ENCODE measurements at regions not wholly inside any gene's neighbourhood (a gene's known extent, or its start where the extent isn't known, plus 50 kb on each side); places are given as distances from the start of the nearest gene placed in this dataset.

DNA sequence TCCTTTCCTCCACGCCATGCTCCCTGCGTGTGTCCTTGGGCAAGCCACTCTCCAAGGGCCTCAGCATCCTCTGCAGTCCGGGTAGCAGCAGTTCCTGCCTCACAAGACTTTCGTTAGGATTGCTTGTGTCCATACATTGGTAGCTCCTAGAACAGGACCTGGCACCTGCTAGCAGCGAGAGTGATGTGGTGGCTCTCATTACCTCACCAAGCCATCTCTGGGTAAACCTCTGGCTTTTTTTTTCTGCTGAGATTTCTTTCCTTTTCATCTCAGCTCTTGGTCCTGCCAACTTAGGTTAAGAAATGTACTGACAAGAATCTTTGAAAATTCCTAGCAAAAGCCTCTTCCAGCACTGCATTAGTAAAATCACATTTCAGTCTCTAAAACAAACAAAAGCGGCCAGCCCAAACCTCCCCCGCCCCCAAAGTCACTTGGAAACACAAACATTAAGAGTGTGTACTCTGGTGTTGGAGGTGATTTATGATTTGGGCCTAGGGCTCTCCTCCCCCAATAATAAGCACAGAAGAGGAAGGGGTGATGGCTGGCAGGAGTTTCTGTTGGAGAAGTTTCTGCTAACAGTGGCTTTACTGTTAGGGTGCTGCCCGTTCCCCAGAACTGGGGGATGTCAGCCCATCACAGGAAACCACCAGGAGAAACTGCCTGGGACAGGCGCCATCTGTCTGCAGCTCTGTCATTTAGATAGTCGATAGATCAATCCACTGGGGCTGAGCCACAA lies 199.2 kb downstream of the CD83 start:
- Histone ChIP-seq H3K79me2 (ENCODE audit: insufficient read depth, low read length) (no peaks in the 10 kb centered on the region), H4K20me1 (ENCODE audit: insufficient read depth, low read length) (no peaks in the 10 kb centered on the region), H3K36me3 (replicated peaks in 1 of 2; ENCODE audit: control insufficient read depth in 1 of 2, insufficient read depth in 2 of 2, low read length in 2 of 2) (no peaks in the 10 kb centered on the region), H2AFZ (ENCODE audit: low read length) (no peak overlapping the region), H3K4me1 (ENCODE audit: insufficient read depth, low read length) (0 out of 2 replicates have a peak, but pooled peaks cover 4% of the 10 kb centered on the region), H3K4me2 (ENCODE audit: low read depth, low read length) (no peak overlapping the region), H3K9ac (ENCODE audit: insufficient read depth, low read depth, low read length) (no peak overlapping the region), H3K9me3 (ENCODE audit: low read length) (no peaks in the 10 kb centered on the region), H3K27ac (ENCODE audit: extremely low read length, insufficient read depth, low read length) (no peak overlapping the region), H3K4me3 (replicated peaks in 1 of 3; ENCODE audit: insufficient read depth in 1 of 3, low read depth in 2 of 3, low read length in 3 of 3) (no peak overlapping the region), H3K27me3 (ENCODE audit: control insufficient read depth in 1 of 2, insufficient read depth in 2 of 2, low read length in 2 of 2) (peaks cover 2 to 11% of the 10 kb centered on the region in 2 experiments; a peak in 2 of 5 replicates)
- CTCF ChIA-PET (ENCODE audit: low intra/inter-chr PET ratio, low total read pairs) = interaction anchor here (0.6 kb wide), 1 partner anchor 11 kb away, joined by 3 read pairs; no protein-coding TSS in a partner anchor
- TF ChIP-seq, protein P1, sequence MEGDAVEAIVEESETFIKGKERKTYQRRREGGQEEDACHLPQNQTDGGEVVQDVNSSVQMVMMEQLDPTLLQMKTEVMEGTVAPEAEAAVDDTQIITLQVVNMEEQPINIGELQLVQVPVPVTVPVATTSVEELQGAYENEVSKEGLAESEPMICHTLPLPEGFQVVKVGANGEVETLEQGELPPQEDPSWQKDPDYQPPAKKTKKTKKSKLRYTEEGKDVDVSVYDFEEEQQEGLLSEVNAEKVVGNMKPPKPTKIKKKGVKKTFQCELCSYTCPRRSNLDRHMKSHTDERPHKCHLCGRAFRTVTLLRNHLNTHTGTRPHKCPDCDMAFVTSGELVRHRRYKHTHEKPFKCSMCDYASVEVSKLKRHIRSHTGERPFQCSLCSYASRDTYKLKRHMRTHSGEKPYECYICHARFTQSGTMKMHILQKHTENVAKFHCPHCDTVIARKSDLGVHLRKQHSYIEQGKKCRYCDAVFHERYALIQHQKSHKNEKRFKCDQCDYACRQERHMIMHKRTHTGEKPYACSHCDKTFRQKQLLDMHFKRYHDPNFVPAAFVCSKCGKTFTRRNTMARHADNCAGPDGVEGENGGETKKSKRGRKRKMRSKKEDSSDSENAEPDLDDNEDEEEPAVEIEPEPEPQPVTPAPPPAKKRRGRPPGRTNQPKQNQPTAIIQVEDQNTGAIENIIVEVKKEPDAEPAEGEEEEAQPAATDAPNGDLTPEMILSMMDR (CRISPR knock-in tag; IDR thresholded peaks at IDR 0.05) = peak; percentile 39
- no peak for TF ChIP-seq ZSCAN12 (CRISPR knock-in tag; IDR thresholded peaks at IDR 0.05)
- BruUV-seq (replicated peaks) = no TSS peak
- intact Hi-C loops (cut with micrococcal nuclease; ENCODE audit: unreplicated experiment) (no loop called here), in situ Hi-C loops (cut with HindIII; ENCODE audit: extremely low pct_ligation_motif_present, low pct_unique_long_range_greater_than_20kb) (no loop called here)
- 20% methylated on average over 9 of the region's 10 CpGs for WGBS (ENCODE audit: low lambda C conversion rate)
- ATAC-seq (peak; percentile 68), FAIRE-seq (no peak), DNase-seq (ENCODE audit: low spot score) (no peak)
- POLR2A ChIA-PET = no interaction called here

DNA sequence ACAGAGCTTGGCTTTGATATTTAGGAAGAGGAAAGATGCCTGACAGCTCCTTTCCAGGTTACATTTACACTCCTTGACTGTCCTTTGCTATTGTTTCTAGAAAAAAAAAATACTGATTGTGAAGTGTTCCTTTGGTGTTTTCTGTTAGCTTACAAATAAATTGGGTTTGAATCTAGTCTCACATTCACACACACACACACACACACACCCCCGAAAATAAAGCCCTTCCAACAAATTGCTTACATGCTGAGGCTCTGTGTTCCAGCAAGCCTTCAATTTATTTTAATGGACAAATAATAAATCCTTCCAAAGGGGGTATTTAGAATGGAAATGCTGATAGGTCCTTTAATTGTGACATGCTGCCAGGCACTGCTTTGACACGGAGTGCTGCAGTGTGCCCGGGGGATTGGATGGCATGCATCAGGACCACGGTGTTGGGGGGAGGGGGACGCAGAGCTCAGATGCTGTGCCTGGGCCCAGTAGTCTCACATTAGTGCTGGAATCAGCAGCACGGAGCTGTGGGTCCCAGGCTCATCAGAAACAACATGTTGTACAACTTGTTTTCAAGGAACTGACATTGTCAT lies 199.9 kb downstream of the CD83 start:
- intact Hi-C loops (cut with micrococcal nuclease; ENCODE audit: unreplicated experiment) (no loop called here), in situ Hi-C loops (cut with HindIII; ENCODE audit: extremely low pct_ligation_motif_present, low pct_unique_long_range_greater_than_20kb) (no loop called here)
- Histone ChIP-seq H4K20me1 (ENCODE audit: insufficient read depth, low read length) (no peaks in the 10 kb centered on the region), H3K79me2 (ENCODE audit: insufficient read depth, low read length) (no peaks in the 10 kb centered on the region), H3K27me3 (ENCODE audit: control insufficient read depth in 1 of 2, insufficient read depth in 2 of 2, low read length in 2 of 2) (peaks cover 2 to 11% of the 10 kb centered on the region in 2 experiments; a peak in 2 of 5 replicates), H3K9me3 (ENCODE audit: low read length) (no peaks in the 10 kb centered on the region), H3K27ac (ENCODE audit: extremely low read length, insufficient read depth, low read length) (no peak overlapping the region), H3K4me3 (replicated peaks in 1 of 3; ENCODE audit: insufficient read depth in 1 of 3, low read depth in 2 of 3, low read length in 3 of 3) (no peak overlapping the region), H3K9ac (ENCODE audit: insufficient read depth, low read depth, low read length) (no peak overlapping the region), H3K4me2 (ENCODE audit: low read depth, low read length) (no peak overlapping the region), H2AFZ (ENCODE audit: low read length) (no peak overlapping the region), H3K4me1 (ENCODE audit: insufficient read depth, low read length) (0 out of 2 replicates have a peak, but pooled peaks cover 4% of the 10 kb centered on the region), H3K36me3 (replicated peaks in 1 of 2; ENCODE audit: control insufficient read depth in 1 of 2, insufficient read depth in 2 of 2, low read length in 2 of 2) (no peaks in the 10 kb centered on the region)
- POLR2A ChIA-PET = no interaction called here
- no TSS peak for BruUV-seq (replicated peaks)
- CTCF ChIA-PET (ENCODE audit: low intra/inter-chr PET ratio, low total read pairs) = interaction anchor here (0.6 kb wide), 1 partner anchor 11 kb away, joined by 3 read pairs; no protein-coding TSS in a partner anchor
- TF ChIP-seq STAT5B (CRISPR knock-in tag; IDR thresholded peaks at IDR 0.05) (no peak), ZNF207 (IDR thresholded peaks at IDR 0.05; ENCODE audit: borderline replicate concordance) (no peak), SUZ12 (IDR thresholded peaks at IDR 0.05; ENCODE audit: low read depth, low read length) (no peak), ZNF20 (CRISPR knock-in tag; IDR thresholded peaks at IDR 0.05) (no peak), MAF1 (CRISPR knock-in tag; IDR thresholded peaks at IDR 0.05; ENCODE audit: borderline replicate concordance) (no peak)
- TF ChIP-seq, protein P2, sequence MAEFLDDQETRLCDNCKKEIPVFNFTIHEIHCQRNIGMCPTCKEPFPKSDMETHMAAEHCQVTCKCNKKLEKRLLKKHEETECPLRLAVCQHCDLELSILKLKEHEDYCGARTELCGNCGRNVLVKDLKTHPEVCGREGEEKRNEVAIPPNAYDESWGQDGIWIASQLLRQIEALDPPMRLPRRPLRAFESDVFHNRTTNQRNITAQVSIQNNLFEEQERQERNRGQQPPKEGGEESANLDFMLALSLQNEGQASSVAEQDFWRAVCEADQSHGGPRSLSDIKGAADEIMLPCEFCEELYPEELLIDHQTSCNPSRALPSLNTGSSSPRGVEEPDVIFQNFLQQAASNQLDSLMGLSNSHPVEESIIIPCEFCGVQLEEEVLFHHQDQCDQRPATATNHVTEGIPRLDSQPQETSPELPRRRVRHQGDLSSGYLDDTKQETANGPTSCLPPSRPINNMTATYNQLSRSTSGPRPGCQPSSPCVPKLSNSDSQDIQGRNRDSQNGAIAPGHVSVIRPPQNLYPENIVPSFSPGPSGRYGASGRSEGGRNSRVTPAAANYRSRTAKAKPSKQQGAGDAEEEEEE (CRISPR knock-in tag; IDR thresholded peaks at IDR 0.05; ENCODE audit: borderline replicate concordance) = no peak
- TF ChIP-seq, protein P3, sequence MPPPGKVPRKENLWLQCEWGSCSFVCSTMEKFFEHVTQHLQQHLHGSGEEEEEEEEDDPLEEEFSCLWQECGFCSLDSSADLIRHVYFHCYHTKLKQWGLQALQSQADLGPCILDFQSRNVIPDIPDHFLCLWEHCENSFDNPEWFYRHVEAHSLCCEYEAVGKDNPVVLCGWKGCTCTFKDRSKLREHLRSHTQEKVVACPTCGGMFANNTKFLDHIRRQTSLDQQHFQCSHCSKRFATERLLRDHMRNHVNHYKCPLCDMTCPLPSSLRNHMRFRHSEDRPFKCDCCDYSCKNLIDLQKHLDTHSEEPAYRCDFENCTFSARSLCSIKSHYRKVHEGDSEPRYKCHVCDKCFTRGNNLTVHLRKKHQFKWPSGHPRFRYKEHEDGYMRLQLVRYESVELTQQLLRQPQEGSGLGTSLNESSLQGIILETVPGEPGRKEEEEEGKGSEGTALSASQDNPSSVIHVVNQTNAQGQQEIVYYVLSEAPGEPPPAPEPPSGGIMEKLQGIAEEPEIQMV (CRISPR knock-in tag; IDR thresholded peaks at IDR 0.05; ENCODE audit: low read depth) = no peak
- TF ChIP-seq, protein P4, sequence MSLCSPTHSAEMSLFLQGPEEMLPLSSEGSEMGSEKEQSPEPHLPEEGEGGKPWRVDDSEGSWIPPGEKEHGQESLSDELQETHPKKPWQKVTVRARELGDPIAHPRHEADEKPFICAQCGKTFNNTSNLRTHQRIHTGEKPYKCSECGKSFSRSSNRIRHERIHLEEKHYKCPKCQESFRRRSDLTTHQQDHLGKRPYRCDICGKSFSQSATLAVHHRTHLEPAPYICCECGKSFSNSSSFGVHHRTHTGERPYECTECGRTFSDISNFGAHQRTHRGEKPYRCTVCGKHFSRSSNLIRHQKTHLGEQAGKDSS (CRISPR knock-in tag; IDR thresholded peaks at IDR 0.05; ENCODE audit: borderline replicate concordance, low read depth) = no peak
- no peak for DNase-seq (ENCODE audit: low spot score)
- ATAC-seq = no peak
- 23% methylated on average over 5 of the region's 6 CpGs for WGBS (ENCODE audit: low lambda C conversion rate)
- no peak for FAIRE-seq

All from HepG2 (cell line).